ENCODE measurements at regions not wholly inside any gene's neighbourhood (a gene's known extent, or its start where the extent isn't known, plus 50 kb on each side); places are given as distances from the start of the nearest gene placed in this dataset.

DNA sequence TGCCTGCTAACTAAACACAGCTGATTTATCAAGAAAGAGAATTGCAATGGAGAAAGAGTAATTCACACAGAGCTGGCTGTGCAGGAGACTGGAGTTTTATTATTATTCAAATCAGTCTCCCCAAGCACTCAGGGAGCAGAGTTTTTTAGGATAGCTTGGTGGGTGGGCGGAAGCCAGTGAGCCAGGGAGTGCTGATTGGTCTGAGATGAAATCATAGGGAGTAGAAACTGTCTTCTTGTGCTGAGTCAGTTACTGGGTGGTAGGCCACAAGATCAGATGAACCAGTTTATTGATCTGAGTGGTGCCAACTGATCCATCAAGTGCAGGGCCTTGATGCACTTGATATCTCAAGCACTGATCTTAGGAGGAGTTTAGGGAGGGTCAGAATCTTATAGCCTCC, 891.9 kb upstream of the CADM2 start:
- TF ChIP-seq, protein P1, sequence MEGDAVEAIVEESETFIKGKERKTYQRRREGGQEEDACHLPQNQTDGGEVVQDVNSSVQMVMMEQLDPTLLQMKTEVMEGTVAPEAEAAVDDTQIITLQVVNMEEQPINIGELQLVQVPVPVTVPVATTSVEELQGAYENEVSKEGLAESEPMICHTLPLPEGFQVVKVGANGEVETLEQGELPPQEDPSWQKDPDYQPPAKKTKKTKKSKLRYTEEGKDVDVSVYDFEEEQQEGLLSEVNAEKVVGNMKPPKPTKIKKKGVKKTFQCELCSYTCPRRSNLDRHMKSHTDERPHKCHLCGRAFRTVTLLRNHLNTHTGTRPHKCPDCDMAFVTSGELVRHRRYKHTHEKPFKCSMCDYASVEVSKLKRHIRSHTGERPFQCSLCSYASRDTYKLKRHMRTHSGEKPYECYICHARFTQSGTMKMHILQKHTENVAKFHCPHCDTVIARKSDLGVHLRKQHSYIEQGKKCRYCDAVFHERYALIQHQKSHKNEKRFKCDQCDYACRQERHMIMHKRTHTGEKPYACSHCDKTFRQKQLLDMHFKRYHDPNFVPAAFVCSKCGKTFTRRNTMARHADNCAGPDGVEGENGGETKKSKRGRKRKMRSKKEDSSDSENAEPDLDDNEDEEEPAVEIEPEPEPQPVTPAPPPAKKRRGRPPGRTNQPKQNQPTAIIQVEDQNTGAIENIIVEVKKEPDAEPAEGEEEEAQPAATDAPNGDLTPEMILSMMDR (IDR thresholded peaks at IDR 0.05) = no peak
- TF ChIP-seq POLR2A (IDR thresholded peaks at IDR 0.05) (no peak), POLR2AphosphoS5 (IDR thresholded peaks at IDR 0.05) (no peak)

Data from prostate gland (tissue), 2 donors.